HG02571 (cell line): ENCODE measurements at regions not wholly inside any gene's neighbourhood (a gene's known extent, or its start where the extent isn't known, plus 50 kb on each side); places are given as distances from the start of the nearest gene placed in this dataset.

Experiments used
- ATAC-seq: cut with Tn5 transposase; IDR thresholded peaks from one replicate; pipeline ENCODE4 v1.9.1; 2021; ENCODE audit warnings: mild to moderate bottlenecking, moderate library complexity; ENCODE audit not compliant: unreplicated experiment

DNA sequence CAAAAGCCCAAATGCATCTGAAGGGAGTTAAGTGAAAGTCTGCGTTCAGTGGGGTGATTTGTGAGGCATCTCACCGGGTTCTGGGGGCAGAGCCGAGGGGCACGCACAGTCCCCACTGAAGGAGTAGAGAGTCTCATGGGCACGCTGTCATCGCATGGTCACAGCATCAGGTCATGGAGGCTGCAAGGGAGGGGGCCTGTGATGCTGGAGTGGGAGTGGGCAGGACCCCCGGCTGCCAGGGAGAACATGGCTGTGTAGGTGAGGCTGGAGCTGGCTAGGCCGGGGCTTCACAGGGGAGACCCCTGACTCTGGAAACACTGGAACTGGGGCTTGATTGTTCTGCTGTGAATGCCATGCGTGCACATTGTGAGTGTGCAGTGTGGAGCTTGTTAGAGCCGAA is 360.5 kb downstream of the IRX2 start:
- ATAC-seq, result no peak

DNA sequence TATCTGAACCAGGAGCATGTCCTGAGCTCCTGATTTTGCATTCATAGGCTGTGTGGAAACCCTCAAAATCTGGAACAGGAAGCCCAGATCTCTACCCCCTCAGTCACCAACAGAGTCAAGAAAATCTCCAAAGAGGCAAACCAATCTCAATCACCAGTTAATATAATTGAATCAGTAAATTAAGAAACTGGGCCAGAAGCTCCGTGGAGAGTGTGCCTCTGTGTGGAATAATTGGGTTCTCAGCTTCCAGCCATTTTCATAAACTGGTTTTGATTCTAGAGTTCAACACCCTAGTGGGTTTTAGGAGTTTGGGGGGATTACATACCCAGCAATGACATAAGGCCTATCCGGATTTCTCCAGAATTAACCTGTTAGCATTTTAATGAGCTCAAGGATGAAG is 362.9 kb downstream of the IRX2 start:
- ATAC-seq, result no peak

DNA sequence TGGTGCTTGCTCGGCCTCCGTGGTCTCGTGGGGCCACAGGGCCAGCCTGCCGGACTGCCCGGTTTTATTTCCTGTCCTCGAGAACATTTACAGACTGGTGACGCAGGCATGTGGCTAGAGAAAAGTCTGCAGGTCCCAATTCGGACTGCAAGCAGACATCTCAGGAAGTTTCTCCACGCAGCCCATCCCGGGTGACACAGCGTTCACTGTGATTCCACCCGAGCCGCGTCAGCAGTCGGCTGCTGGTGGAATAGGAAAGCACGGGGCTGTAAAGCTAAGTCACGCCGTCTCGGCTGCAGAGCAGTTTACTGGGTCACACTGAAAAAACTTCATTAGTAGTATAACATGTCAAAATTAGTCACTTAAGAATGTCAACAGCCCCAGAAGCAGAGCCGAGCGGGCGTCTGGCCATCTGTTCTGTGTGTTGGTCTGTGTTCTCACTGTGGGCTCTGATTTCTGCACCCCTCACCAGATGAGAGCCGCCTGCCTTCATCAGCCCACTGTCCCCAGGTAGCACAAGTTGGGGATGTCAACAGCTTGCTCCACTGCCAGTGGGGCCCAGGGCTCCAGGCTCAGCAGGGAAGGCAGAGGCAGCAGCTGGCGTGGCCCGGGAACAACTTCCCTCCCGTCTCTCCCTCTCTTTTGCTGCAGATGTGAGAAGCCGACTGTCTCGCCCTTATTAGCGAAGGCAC is 363.7 kb downstream of the IRX2 start:
- no peak for ATAC-seq

DNA sequence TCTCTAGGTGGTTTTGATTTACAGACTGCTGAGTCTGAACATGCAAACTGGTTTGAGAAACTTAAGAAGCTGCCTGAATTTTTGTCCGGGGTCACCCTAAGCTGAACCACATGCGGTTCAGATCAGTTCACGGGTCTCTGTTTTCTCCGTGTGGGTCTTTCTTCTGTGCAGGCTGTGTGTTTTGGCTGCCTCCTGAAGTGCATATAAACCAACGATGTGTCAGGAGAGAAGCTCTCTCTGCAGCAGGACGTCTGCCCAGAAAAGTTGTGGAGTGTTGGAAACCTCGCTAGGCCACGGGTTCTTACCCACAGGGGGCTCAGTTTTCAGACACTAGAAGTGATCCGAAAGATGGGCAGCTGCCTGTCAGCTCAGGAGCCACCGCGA is 364.2 kb downstream of the IRX2 start:
- no peak for ATAC-seq

DNA sequence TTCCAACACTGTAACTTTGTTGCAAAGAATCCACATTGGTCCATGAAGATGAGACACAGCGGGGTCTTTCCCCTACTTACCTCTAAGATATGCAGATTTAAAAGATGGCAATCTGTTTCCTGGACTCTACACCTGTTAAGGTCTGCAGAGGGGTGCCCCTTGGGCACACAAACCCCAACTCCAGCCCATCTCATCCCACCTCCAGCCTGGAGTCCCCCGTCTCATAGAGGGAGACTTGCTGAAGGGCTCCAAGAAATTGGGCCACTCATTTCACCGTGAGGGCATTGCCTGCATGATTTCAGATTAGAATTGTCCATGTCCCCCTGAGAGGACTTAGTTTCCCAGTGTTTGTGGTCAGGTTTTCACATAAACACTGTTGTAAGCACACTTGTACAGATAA is 365.7 kb downstream of the IRX2 start:
- no peak for ATAC-seq

DNA sequence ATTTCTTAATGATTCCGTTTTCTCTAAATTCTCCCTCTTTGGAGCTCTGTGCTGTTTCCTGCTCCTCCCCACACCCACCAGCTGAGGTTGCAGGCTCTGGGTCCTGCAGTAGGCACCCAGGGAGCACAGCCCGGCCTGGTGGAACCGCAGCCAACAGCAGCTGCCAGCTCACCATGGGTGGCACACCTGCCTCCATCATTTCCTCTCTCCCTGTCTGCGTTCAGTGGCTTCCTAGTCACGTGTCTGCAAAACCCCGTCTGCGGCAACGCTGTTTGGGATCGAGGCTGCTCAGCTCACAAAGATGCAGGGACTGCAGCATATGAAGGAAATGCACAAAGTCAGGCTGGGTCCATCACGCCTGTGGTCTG is 367.8 kb downstream of the IRX2 start:
- ATAC-seq, result no peak

DNA sequence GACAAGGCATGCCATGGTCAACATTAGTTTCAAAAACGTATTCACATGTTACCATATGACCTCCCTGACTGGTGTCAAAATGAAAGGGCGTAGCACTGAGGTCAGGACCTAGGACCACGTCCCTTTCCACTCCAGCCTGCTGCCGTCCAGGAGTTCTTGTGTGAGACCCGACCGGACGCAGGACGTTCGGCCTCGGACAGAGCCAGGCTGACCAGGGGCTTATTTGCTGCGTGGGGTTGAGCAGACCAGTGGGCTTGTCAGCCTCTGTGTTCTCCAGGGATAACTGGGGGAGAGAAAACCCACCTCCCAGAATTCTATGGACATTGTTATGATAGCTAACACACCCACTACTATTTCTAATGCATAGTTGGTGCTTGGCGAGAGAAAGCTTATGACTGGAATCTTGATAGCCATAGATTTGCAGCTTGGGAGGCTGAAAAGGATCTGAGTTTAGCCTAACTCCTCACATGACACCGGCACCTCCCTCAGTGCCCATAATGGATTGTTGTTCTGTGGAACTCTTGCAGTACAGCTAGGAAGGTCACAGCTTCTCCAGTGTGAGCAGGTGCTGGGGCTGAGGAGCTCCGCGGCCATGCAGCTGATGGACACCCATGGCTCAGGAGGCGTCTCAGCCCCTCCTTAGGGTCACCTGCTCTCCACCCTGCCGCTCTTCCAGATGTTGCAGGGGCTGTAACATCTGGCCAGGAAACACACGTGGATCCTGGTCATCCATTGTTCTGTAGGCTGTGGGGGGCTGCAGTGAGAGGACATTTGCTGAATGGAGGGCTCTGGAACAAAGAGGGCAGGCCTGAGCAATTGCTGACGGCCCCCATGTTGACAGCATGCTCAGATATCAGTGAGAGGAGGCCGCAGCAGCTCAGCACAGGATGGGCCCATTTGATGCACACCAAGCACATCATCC is 368.4 kb downstream of the IRX2 start:
- ATAC-seq, result no peak

DNA sequence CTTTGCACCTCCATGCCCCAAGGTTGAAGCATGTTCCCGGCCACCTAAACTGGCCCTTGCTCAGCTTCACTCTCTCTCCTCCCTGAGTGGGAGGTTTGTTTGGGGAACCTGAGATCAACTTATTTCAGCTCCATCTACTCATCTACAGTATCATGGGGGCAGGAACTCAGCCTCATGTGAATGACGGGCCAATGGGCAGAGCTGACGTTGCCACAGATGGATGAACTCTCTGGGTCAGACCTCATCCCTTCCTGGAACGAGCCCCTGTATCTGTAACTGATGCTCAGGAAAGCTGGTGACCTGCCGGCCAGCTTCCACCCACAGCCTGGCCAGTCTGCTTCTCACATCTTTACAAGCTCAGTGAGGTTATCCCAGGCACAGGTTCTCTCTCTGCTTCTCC is 369.6 kb downstream of the IRX2 start:
- no peak for ATAC-seq

DNA sequence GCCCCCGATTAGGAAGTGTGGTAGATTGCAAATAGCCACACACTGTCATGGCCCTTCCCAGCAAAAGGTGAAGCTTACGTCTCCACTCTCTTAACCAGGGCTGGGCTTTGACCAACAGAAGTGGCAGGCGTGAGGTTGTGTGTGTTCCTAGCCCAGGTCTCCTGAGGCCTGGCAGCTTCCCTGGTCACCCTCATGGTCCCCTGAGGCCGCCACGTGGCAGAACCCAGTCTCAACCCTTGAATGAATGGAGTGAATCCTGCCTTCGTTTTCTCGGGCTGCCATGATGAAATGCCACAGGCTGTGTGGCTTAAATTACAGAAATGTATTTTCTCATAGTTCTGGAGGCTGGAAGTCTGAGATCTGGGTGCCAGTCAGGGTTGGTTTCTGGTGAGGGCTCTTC is 370.4 kb downstream of the IRX2 start:
- no peak for ATAC-seq

DNA sequence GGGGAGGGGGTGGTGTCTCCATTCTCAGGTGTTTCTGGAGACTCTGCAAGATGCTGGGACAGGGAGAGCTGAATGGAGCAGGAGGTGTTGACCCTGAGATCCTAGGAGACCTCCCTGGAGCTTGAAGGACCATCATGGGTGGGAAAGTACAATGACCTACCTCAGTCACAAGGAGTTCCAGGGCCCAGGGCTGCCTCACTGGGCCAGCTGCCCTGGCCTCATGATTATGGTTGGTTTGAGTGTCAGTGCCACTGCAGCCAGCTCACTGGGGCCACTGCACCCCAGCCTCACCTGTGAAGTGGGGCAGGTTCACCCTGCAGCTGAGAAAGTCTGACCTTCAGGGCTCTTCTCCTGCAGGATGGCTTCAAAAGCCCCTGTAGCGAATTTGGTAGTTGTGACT is 372.5 kb downstream of the IRX2 start:
- ATAC-seq, result no peak

DNA sequence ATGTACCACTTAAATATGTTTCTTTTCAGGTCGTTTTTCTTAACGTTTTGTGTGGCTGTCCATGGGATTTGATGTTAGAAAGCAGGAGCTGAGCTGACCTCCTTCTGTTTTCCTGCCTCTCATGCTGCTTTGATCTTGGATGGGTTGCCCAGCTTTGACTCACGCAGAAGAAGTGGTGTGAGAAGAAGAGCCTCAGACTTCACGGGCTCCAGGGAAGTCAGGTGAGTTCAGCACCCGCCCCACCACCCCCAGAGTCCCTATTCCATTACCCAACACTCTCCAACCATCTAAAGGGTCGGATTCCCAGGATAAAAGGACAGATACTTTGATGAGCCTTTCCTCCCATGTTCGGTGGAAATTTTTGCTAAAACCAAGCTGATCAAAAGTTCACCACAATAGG is 373.4 kb downstream of the IRX2 start:
- no peak for ATAC-seq

DNA sequence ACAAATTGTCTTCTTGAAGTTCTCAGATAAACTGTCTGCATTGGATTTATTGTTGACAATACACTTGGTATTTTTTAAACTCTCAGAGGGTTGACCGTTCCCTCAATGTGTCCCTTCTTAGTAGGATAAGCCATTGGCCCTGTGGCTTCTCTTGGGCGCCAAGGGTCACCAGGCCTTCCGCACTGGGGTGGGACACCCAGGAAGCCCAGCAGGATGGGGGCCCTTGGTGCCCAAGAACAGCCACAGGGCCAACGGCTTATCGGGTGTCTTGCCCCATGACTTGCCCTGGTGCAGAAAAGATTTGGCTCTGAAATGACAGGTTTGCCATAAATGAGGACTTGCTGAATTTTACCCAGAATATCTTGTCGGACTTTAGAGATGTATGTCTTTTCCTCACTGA is 375.0 kb downstream of the IRX2 start:
- no peak for ATAC-seq

DNA sequence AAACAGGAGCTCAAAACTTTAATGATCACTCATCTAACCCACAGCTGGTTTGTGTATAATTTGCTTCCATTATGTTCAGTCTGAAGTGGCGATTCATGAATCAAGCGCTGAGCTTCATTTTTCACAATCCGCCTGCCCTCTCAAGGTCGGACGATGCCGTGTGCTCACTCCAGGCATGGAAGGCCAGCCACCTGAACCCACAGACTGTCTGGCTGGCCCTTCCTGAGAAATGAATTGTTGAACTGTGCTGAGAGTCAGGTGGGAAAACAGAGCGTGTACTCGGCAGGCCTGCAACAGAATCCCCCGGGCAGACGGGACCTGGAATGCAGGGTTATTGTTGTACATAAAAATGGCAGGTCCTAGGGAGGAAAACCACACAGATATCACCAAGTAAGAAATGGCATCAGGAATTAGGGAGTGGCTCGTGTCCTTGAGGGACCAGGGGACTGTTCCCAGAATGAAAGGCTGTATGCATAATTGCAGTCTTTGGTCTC is 375.7 kb downstream of the IRX2 start:
- ATAC-seq, result no peak

DNA sequence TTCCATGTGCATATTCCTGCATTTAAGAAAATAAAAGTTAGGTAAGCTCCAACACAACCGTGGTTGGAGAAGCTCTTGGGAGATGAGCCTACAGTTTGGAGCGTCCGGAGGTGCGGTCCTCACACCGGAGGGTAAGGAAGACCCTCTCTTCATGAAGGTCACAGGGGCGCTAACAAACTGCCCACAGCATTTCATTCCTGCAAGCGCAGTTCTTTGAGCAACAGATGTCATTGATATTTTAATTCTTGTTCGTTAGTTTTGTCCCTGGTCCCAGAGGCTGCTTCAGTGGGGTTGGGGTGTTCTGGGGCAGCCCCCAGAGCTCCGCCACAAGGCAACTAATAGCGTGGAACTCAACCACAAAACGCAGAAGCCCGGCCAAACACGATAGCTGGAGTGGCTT is 376.2 kb downstream of the IRX2 start:
- no peak for ATAC-seq

DNA sequence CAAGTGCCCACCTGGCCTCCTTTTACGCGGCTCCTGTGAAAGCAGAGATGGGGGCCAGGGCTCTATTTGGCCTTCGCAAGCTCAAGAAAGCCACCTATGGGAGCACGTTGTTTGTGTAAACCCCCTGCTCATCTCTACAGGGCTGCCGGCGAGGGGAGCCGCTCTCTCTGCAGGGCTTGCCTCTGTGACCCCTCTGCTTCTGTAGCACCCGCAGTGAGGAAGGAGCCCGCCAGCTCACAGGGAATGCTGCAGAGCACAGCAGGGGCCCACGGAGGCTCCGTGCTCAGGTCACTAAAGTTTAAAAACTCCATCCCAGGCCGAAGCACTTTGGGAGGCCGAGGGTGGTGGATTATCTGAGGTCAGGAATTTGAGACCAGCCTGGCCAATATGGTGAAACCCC is 376.8 kb downstream of the IRX2 start:
- ATAC-seq, result no peak

DNA sequence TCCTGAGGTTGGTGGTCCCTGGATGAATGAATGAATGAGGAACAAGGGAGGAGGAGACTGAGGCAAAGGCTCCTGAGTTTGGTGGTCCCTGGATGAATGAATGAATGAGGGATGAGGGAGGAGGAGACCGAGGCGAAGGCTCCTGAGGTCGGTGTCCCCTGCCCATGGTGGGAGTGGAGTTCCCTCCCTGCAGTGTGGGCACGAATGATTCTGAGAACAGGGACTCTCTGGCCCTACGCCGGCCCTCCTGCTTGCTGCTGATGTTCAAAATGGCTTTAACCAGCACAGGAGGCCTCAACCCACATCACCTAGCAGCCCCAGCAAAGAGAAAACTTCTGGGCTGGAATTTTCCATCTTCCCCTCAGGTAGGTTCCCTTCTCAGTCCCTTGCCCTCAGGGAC is 377.8 kb downstream of the IRX2 start:
- ATAC-seq, result no peak

DNA sequence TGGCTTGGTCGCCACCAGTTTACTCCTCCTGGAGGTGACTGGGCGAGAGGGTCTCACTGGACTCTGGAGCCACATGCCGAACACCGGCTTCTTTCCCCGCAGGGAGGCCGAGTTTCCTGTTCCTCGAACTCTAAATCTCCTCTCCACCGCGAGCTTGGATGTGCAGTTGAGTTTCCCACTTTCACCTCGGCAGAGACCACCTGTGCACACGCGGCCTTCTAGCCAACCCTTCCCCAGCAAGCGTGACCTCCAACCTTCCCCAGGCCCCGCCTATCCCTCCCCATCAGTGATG is 380.1 kb downstream of the IRX2 start:
- no peak for ATAC-seq

DNA sequence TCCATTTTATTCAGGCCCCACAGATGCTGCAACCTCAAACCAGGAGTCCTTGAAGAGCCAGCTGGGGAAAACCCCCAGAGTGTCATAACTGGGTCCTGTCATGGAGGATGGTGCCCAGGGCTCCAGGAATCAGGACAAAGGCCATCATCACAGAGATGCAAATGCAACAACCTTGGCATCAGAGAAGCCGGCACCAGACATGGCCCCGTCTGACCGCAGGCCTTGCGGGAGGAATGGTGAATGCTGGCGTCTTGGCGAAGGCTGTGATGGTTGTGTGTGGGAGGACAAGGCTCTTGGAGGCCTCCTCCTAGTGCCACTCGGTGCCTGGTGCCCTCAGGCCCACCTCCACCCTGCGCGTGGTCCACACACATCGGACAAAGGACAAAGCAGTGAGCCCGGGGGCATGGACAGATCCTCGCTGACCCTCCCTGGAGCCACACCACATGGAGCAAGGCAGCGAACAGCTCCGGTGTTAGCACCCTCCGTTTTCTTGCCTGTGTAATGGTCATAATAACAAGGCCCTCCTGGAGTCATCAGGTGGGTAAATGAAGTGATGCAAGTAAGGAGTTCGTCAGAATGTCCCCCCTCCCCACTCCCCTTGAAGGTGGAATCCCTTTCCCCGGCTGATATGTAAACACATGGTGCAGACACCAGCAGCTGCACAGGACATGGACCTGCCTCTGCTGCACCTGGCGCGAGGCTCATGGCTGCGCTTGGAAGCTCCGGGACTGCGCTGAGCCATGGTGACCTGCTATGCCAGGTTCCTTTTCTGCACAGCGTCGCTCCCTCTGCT is 380.7 kb downstream of the IRX2 start:
- no peak for ATAC-seq

DNA sequence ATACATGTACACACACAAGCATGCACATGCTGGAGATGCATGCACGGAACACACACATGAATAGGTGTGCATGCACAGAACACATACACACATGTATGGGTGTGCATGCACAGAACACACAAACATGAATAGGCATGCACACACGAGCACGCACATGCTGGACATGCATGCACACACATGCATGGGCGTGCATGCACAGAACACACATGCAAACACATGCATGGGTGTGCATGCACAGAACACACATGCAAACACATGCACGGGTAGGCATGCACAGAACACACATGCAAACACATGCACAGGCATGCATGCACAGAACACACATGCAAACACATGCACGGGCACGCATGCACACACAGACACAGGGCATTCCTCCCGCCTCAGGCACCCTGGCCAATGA is 382.3 kb downstream of the IRX2 start:
- no peak for ATAC-seq

DNA sequence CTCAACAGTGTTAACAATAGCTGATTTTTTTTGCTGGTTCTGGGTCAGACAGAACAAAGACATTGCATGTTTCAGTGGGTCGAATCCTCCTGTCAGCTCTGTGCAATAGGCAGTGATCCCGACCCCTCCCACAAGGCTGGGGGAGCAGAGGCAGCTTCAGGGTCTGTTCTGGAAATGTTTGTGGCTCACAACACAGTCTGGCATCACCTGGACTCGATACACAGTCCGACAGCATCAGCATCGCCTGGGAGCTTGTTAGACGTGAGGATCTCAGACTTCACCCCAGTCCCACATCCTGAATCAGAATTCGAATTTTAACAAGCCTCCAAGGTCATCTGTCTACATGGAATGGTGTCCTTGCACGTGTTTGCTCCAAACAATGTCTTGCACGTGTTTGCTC is 384.7 kb downstream of the IRX2 start:
- no peak for ATAC-seq

DNA sequence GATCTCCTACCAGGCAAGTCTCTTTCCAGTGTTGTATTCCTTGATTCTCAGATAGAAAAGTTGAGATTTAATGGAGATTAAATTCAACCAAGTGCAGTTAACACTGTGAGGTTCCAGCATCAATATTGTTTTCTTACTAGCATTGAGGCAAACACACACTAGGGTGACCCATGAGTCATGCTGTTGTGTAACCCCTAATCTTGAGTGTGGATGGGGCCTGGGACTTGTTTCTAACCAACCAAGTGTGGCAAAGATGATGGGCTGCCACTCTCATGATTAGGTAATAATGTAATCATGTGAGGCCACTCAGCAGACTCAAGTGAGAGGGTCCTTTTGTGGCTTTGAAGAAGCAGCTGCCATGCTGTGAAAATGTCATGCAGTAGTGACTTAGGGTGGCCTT is 394.2 kb downstream of the IRX2 start:
- ATAC-seq, result no peak

DNA sequence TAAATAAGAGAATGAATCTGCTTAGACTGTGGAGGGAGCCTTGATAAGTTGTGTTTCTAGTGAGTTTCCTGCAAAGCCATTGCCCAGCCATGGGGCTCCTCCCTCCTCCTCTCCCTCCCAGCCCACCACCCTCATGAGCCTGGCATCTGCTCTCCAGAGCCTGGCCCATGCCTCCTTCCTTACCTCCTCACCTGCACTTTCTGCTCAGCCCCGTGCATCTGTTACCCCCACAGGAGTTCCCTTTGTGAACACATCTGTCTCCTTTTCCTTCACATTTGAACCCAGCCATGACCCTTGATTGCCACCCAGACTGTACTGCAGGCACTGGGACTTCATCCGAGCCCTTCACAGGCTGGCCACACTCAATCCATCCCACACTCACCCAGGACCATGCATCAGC is 395.6 kb downstream of the IRX2 start:
- no peak for ATAC-seq
